GM12878 (cell line): ENCODE measurements at regions not wholly inside any gene's neighbourhood (a gene's known extent, or its start where the extent isn't known, plus 50 kb on each side); places are given as distances from the start of the nearest gene placed in this dataset.

Experiments
- MYC ChIP-seq: IDR thresholded peaks from 2 replicates; pipeline ENCODE4 v1.6.1; 2011; ENCODE audit warnings: mild to moderate bottlenecking, low read length, moderate library complexity, inconsistent platforms; ENCODE audit not compliant: insufficient read depth, insufficient replicate concordance, insufficient read length, severe bottlenecking
- POLR2AphosphoS2 ChIP-seq: IDR thresholded peaks from 2 replicates; pipeline ENCODE4 v1.6.1; 2011; ENCODE audit warnings: low read depth, mild to moderate bottlenecking, low read length, improper control_type of control experiment, moderate library complexity
- SMAD5 ChIP-seq: IDR thresholded peaks from 2 replicates; pipeline ENCODE4 v1.6.1; 2016; ENCODE audit warnings: antibody characterized with exemption, low read depth
- SP1 ChIP-seq: IDR thresholded peaks from one replicate; pipeline ENCODE4 v1.6.1; 2011; ENCODE audit warnings: low read depth, low read length
- YBX1 ChIP-seq: fragments of 450-650 bp; IDR thresholded peaks from 2 replicates; pipeline ENCODE4 v1.6.1; 2016; ENCODE audit warnings: antibody characterized with exemption
- TF ChIP-seq, protein P1 (sequence below), 3 experiments: IDR thresholded peaks in 2 of 3; conservative IDR thresholded peaks in 1 of 3; 2 replicates each; pipeline ENCODE4 v1.5.1; 2011; ENCODE audit warnings: low read depth in 3 of 3, low read length in 3 of 3, mild to moderate bottlenecking in 3 of 3, control low read depth in 2 of 3, moderate library complexity in 2 of 3, inconsistent platforms in 1 of 3, mixed read lengths in 1 of 3; ENCODE audit not compliant: control insufficient read depth in 2 of 3, insufficient read depth in 1 of 3; ENCODE audit errors: extremely low read depth in 1 of 3

GRCh38 chr12:102736328-102736727 lies 180.7 kb downstream of the PAH start:
- TF ChIP-seq SP1 (no peak), MYC (no peak), YBX1 (no peak), POLR2AphosphoS2 (no peak), SMAD5 (no peak)
- TF ChIP-seq, protein P1, sequence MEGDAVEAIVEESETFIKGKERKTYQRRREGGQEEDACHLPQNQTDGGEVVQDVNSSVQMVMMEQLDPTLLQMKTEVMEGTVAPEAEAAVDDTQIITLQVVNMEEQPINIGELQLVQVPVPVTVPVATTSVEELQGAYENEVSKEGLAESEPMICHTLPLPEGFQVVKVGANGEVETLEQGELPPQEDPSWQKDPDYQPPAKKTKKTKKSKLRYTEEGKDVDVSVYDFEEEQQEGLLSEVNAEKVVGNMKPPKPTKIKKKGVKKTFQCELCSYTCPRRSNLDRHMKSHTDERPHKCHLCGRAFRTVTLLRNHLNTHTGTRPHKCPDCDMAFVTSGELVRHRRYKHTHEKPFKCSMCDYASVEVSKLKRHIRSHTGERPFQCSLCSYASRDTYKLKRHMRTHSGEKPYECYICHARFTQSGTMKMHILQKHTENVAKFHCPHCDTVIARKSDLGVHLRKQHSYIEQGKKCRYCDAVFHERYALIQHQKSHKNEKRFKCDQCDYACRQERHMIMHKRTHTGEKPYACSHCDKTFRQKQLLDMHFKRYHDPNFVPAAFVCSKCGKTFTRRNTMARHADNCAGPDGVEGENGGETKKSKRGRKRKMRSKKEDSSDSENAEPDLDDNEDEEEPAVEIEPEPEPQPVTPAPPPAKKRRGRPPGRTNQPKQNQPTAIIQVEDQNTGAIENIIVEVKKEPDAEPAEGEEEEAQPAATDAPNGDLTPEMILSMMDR (IDR thresholded peaks at IDR 0.05 in 2 of 3, conservative IDR thresholded peaks at IDR 0.05 in 1 of 3; ENCODE audit: control insufficient read depth in 2 of 3, extremely low read depth in 1 of 3, insufficient read depth in 1 of 3, low read depth in 3 of 3, low read length in 3 of 3) = no peak
